ENCODE measurements at regions not wholly inside any gene's neighbourhood (a gene's known extent, or its start where the extent isn't known, plus 50 kb on each side); places are given as distances from the start of the nearest gene placed in this dataset.

DNA sequence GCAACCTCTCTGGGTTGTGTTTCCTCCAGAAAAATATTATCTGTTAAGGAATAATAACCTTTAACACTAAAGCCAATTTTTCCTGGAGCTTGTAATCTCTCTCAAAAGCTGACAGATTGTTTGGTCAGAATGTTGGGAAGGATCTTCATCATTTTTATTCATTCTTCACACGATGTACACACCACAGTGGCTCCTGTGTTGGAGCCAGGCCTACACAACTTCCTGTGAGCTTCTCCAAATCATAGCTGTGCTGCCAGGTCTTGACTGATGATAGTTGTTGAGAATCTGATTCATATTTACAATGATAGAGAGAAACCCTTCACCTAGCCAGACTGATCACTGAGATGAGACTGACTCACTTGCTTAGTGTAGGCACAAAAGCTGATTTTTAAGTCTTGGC, 151.0 kb upstream of the ROBO2 start:
- H3K27ac ChIP-seq (replicated peaks): no peak overlapping the region
- TF ChIP-seq SPI1 (IDR thresholded peaks at IDR 0.05; ENCODE audit: borderline replicate concordance, low read depth) (no peak), GABPA (IDR thresholded peaks at IDR 0.05; ENCODE audit: low read depth) (no peak), POLR2AphosphoS5 (IDR thresholded peaks at IDR 0.05; ENCODE audit: low read depth) (no peak)
- TF ChIP-seq, protein P1, sequence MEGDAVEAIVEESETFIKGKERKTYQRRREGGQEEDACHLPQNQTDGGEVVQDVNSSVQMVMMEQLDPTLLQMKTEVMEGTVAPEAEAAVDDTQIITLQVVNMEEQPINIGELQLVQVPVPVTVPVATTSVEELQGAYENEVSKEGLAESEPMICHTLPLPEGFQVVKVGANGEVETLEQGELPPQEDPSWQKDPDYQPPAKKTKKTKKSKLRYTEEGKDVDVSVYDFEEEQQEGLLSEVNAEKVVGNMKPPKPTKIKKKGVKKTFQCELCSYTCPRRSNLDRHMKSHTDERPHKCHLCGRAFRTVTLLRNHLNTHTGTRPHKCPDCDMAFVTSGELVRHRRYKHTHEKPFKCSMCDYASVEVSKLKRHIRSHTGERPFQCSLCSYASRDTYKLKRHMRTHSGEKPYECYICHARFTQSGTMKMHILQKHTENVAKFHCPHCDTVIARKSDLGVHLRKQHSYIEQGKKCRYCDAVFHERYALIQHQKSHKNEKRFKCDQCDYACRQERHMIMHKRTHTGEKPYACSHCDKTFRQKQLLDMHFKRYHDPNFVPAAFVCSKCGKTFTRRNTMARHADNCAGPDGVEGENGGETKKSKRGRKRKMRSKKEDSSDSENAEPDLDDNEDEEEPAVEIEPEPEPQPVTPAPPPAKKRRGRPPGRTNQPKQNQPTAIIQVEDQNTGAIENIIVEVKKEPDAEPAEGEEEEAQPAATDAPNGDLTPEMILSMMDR (IDR thresholded peaks at IDR 0.05; ENCODE audit: insufficient read depth, low read length): no peak
- H3K27me3 ChIP-seq (ENCODE audit: insufficient read depth, poor library complexity, severe bottlenecking): no peaks in the 10 kb centered on the region
- H3K4me3 ChIP-seq (replicated peaks; ENCODE audit: insufficient read depth, low read length): no peak overlapping the region
- DNase-seq (ENCODE audit: low read depth in 1 of 2, low spot score in 1 of 2): no peak

DNA sequence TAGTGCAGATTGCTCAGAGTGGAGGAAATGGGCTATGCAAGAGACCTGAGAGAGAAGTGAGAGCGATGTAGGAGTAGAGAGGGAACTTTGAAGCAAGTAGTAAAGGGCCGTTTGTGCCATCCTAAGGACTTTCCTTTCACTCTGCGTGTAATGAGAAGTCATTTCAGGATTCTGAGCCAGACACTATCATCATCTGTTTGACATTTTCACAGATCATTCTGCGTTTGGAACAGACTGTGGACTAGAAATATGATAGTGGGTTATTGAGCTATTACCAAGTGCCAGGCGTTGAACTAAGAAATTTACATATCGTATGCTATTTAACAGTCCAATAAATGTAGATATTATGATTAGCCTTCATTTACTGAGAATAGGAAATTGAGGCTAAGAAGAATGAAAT, 150.0 kb upstream of the ROBO2 start:
- no peaks in the 10 kb centered on the region for H3K27me3 ChIP-seq (ENCODE audit: insufficient read depth, poor library complexity, severe bottlenecking)
- no peak for TF ChIP-seq GABPA (IDR thresholded peaks at IDR 0.05; ENCODE audit: low read depth)
- TF ChIP-seq SPI1 (IDR thresholded peaks at IDR 0.05; ENCODE audit: borderline replicate concordance, low read depth): no peak
- TF ChIP-seq, protein P2, sequence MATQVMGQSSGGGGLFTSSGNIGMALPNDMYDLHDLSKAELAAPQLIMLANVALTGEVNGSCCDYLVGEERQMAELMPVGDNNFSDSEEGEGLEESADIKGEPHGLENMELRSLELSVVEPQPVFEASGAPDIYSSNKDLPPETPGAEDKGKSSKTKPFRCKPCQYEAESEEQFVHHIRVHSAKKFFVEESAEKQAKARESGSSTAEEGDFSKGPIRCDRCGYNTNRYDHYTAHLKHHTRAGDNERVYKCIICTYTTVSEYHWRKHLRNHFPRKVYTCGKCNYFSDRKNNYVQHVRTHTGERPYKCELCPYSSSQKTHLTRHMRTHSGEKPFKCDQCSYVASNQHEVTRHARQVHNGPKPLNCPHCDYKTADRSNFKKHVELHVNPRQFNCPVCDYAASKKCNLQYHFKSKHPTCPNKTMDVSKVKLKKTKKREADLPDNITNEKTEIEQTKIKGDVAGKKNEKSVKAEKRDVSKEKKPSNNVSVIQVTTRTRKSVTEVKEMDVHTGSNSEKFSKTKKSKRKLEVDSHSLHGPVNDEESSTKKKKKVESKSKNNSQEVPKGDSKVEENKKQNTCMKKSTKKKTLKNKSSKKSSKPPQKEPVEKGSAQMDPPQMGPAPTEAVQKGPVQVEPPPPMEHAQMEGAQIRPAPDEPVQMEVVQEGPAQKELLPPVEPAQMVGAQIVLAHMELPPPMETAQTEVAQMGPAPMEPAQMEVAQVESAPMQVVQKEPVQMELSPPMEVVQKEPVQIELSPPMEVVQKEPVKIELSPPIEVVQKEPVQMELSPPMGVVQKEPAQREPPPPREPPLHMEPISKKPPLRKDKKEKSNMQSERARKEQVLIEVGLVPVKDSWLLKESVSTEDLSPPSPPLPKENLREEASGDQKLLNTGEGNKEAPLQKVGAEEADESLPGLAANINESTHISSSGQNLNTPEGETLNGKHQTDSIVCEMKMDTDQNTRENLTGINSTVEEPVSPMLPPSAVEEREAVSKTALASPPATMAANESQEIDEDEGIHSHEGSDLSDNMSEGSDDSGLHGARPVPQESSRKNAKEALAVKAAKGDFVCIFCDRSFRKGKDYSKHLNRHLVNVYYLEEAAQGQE (IDR thresholded peaks at IDR 0.05; ENCODE audit: insufficient replicate concordance, low read depth): no peak
- TF ChIP-seq, protein P1 (IDR thresholded peaks at IDR 0.05; ENCODE audit: insufficient read depth, low read length): no peak
- TF ChIP-seq POLR2AphosphoS5 (IDR thresholded peaks at IDR 0.05; ENCODE audit: low read depth): no peak
- no peak overlapping the region for H3K27ac ChIP-seq (replicated peaks)
- DNase-seq (ENCODE audit: low read depth in 1 of 2, low spot score in 1 of 2): no peak
- no peak overlapping the region for H3K4me3 ChIP-seq (replicated peaks; ENCODE audit: insufficient read depth, low read length)

DNA sequence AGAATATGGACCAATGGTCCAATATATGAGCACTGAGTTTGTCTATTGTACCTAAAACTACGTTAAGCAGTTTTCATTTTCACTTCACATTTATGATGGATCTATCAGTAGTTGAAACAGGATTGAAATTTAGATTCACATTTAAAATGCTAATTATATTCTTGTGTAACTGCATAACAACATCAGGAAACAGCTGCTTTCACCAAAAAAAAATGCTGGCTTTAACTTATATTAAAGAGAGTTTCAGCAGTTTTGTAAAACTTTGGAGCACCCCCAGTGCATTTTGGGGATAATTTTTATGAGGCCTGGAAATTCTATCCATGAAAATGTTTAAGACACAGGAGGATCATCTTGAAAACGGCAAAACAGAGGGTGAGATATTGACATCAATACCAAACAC, 142.8 kb upstream of the ROBO2 start:
- no peak overlapping the region for H3K27ac ChIP-seq (replicated peaks)

DNA sequence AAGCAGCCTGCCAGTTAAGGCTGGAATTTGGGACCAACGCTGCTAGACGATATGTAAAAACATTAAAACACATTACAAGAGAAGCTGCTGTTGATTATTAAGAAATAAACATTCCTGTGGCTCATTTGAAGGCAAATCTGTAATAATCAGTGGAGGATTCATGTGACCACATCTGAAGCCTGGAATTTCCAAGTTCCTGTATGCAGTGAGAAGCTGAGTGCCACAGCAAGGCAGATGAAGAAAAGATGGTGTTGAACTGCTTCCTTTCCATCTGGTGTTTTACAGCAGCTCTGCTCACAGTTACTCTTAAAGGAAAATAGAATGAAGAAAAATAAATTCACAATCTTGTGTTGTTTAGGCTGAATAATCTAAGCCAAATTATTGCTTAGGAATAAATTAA, 139.3 kb upstream of the ROBO2 start:
- TF ChIP-seq, protein P1 (IDR thresholded peaks at IDR 0.05; ENCODE audit: insufficient read depth, low read length): no peak
- TF ChIP-seq, protein P2 (IDR thresholded peaks at IDR 0.05; ENCODE audit: insufficient replicate concordance, low read depth): no peak
- TF ChIP-seq POLR2AphosphoS5 (IDR thresholded peaks at IDR 0.05; ENCODE audit: low read depth) (no peak), SPI1 (IDR thresholded peaks at IDR 0.05; ENCODE audit: borderline replicate concordance, low read depth) (no peak), GABPA (IDR thresholded peaks at IDR 0.05; ENCODE audit: low read depth) (no peak)
- no peaks in the 10 kb centered on the region for H3K27me3 ChIP-seq (ENCODE audit: insufficient read depth, poor library complexity, severe bottlenecking)
- no peak overlapping the region for H3K4me3 ChIP-seq (replicated peaks; ENCODE audit: insufficient read depth, low read length)
- H3K27ac ChIP-seq (replicated peaks): no peak overlapping the region
- no peak for DNase-seq (ENCODE audit: low read depth in 1 of 2, low spot score in 1 of 2)

More for the DNA sequence above, 142.8 kb upstream of the ROBO2 start:
- DNase-seq (ENCODE audit: low read depth in 1 of 2, low spot score in 1 of 2): no peak
- Histone ChIP-seq H3K4me3 (replicated peaks; ENCODE audit: insufficient read depth, low read length) (no peak overlapping the region), H3K27me3 (ENCODE audit: insufficient read depth, poor library complexity, severe bottlenecking) (no peaks in the 10 kb centered on the region)
- TF ChIP-seq, protein P2 (IDR thresholded peaks at IDR 0.05; ENCODE audit: insufficient replicate concordance, low read depth): no peak

Measured in HL-60 (cell line).